Loucy (cell line): ENCODE measurements at regions not wholly inside any gene's neighbourhood (a gene's known extent, or its start where the extent isn't known, plus 50 kb on each side); places are given as distances from the start of the nearest gene placed in this dataset.

Experiments used
- EZH2phosphoT487 ChIP-seq: fragments of 200-600 bp; IDR thresholded peaks from 2 replicates; pipeline ENCODE4 v1.6.1; 2018; ENCODE audit warnings: antibody characterized with exemption, mild to moderate bottlenecking, moderate library complexity, borderline replicate concordance
- TF ChIP-seq, protein P1 (sequence below): fragments of 200-600 bp; sonication (generic); conservative IDR thresholded peaks from 2 replicates; pipeline ENCODE4 v1.5.1; 2014; ENCODE audit warnings: mild to moderate bottlenecking, antibody characterized with exemption, low read length

DNA sequence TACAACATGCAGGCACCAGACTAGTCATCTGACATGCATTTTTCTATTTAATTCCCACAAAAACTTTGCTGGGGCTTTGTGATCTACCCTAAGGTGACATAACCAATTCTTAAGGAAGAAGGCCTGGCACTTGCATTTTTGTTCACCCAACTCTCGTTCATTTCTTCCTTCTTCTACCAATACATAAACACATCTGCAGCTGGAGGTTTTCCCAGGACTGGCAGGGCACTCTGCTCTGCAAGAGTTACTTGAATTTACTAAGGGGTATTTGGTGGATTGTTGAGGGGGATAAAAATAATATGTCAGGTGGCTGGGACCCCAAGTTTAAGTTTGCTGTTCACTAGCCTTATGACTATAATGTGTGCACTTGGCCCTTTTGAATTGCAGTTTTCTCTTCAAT, 111.4 kb upstream of the TRIB2 start:
- TF ChIP-seq, protein P1, sequence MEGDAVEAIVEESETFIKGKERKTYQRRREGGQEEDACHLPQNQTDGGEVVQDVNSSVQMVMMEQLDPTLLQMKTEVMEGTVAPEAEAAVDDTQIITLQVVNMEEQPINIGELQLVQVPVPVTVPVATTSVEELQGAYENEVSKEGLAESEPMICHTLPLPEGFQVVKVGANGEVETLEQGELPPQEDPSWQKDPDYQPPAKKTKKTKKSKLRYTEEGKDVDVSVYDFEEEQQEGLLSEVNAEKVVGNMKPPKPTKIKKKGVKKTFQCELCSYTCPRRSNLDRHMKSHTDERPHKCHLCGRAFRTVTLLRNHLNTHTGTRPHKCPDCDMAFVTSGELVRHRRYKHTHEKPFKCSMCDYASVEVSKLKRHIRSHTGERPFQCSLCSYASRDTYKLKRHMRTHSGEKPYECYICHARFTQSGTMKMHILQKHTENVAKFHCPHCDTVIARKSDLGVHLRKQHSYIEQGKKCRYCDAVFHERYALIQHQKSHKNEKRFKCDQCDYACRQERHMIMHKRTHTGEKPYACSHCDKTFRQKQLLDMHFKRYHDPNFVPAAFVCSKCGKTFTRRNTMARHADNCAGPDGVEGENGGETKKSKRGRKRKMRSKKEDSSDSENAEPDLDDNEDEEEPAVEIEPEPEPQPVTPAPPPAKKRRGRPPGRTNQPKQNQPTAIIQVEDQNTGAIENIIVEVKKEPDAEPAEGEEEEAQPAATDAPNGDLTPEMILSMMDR = no peak
- no peak for TF ChIP-seq EZH2phosphoT487
